SK-N-SH treated with all-trans-retinoic acid at 6 μM for 48 hours (cell line): ENCODE measurements at regions not wholly inside any gene's neighbourhood (a gene's known extent, or its start where the extent isn't known, plus 50 kb on each side); places are given as distances from the start of the nearest gene placed in this dataset.

Source experiments
- ATAC-seq: fragments of 200-7000 bp; cut with Tn5 transposase; 3 replicates; pipeline ENCODE4 v1.9.1; 2020; ENCODE audit warnings: mild to moderate bottlenecking, moderate library complexity
- BACH2 ChIP-seq: fragments of 250-450 bp; sonication (Bioruptor Pico); IDR thresholded peaks from 2 replicates; pipeline ENCODE4 v1.9.0; 2021; ENCODE audit warnings: mild to moderate bottlenecking, borderline replicate concordance
- CREB5 ChIP-seq: fragments of 250-450 bp; sonication (Bioruptor Pico); IDR thresholded peaks from 2 replicates; pipeline ENCODE4 v1.5.1; 2020; ENCODE audit warnings: low read depth, mild to moderate bottlenecking, moderate library complexity
- CSDC2 ChIP-seq: fragments of 250-450 bp; sonication (Bioruptor Pico); IDR thresholded peaks from 2 replicates; pipeline ENCODE4 v1.5.0; 2020; ENCODE audit warnings: mild to moderate bottlenecking, moderate library complexity
- CSRNP3 ChIP-seq: fragments of 250-450 bp; sonication (Bioruptor Pico); IDR thresholded peaks from 2 replicates; pipeline ENCODE4 v1.5.1; 2021; ENCODE audit warnings: mild to moderate bottlenecking, moderate library complexity
- ESRRG ChIP-seq: fragments of 250-450 bp; sonication (Bioruptor Pico); IDR thresholded peaks from 2 replicates; pipeline ENCODE4 v1.6.1; 2021; ENCODE audit warnings: mild to moderate bottlenecking
- GLIS3 ChIP-seq: fragments of 250-450 bp; sonication (Bioruptor Pico); IDR thresholded peaks from 2 replicates; pipeline ENCODE4 v1.5.0; 2020; ENCODE audit warnings: mild to moderate bottlenecking, moderate library complexity
- ISL1 ChIP-seq: fragments of 250-450 bp; sonication (Bioruptor Pico); IDR thresholded peaks from 2 replicates; pipeline ENCODE4 v2.1.2; 2022; ENCODE audit warnings: mild to moderate bottlenecking, moderate library complexity
- OSR1 ChIP-seq: fragments of 250-450 bp; sonication (Bioruptor Pico); IDR thresholded peaks from 2 replicates; pipeline ENCODE4 v1.8.0; 2022; ENCODE audit warnings: moderate library complexity, mild to moderate bottlenecking, inconsistent platforms
- PATZ1 ChIP-seq: fragments of 250-450 bp; sonication (Bioruptor Pico); IDR thresholded peaks from 2 replicates; pipeline ENCODE4 v1.8.0; 2020; ENCODE audit warnings: mild to moderate bottlenecking, moderate library complexity, borderline replicate concordance
- POU6F1 ChIP-seq: fragments of 250-450 bp; sonication (Bioruptor Pico); IDR thresholded peaks from 2 replicates; pipeline ENCODE4 v1.8.0; 2021; ENCODE audit warnings: low read depth, mild to moderate bottlenecking, moderate library complexity, borderline replicate concordance
- RARB ChIP-seq: fragments of 250-450 bp; sonication (Bioruptor Pico); IDR thresholded peaks from 2 replicates; pipeline ENCODE4 v1.8.0; 2021; ENCODE audit warnings: mild to moderate bottlenecking, moderate library complexity
- SNAI2 ChIP-seq: fragments of 250-450 bp; sonication (Bioruptor Pico); IDR thresholded peaks from 2 replicates; pipeline ENCODE4 v1.5.0; 2020; ENCODE audit warnings: mild to moderate bottlenecking, moderate library complexity
- TCF4 ChIP-seq: fragments of 250-450 bp; sonication (Bioruptor Pico); IDR thresholded peaks from 2 replicates; pipeline ENCODE4 v1.8.0; 2021; ENCODE audit warnings: mild to moderate bottlenecking, moderate library complexity, borderline replicate concordance
- TOX ChIP-seq: fragments of 250-450 bp; sonication (Bioruptor Pico); IDR thresholded peaks from 2 replicates; pipeline ENCODE4 v1.8.0; 2021; ENCODE audit warnings: mild to moderate bottlenecking, moderate library complexity, borderline replicate concordance
- TSHZ2 ChIP-seq: fragments of 250-450 bp; sonication (Bioruptor Pico); IDR thresholded peaks from 2 replicates; pipeline ENCODE4 v1.5.0; 2020; ENCODE audit warnings: mild to moderate bottlenecking, moderate library complexity
- ZC3H10 ChIP-seq: fragments of 250-450 bp; sonication (Bioruptor Pico); IDR thresholded peaks from 2 replicates; pipeline ENCODE4 v1.5.1; 2021; ENCODE audit warnings: mild to moderate bottlenecking, moderate library complexity
- ZFP30 ChIP-seq: fragments of 450-650 bp; formaldehyde crosslinking; IDR thresholded peaks from 2 replicates; pipeline ENCODE4 v1.5.0; 2022; ENCODE audit warnings: mild to moderate bottlenecking, moderate library complexity
- ZNF565 ChIP-seq: fragments of 450-650 bp; formaldehyde crosslinking; conservative IDR thresholded peaks from 2 replicates; pipeline ENCODE4 v1.5.0; 2020; ENCODE audit warnings: low read depth, mild to moderate bottlenecking, moderate library complexity
- ZNF70 ChIP-seq: fragments of 450-650 bp; formaldehyde crosslinking; IDR thresholded peaks from 2 replicates; pipeline ENCODE4 v1.5.0; 2020; ENCODE audit warnings: mild to moderate bottlenecking, moderate library complexity
- ZNF8 ChIP-seq: fragments of 450-650 bp; formaldehyde crosslinking; IDR thresholded peaks from 2 replicates; pipeline ENCODE4 v1.5.0; 2020; ENCODE audit warnings: mild to moderate bottlenecking, moderate library complexity

GRCh38 chr5:112560371-112560770, 141.3 kb upstream of the EPB41L4A start:
- no peak for ATAC-seq

GRCh38 chr5:112563169-112563826, 144.2 kb upstream of the EPB41L4A start:
- TF ChIP-seq CREB5 (CRISPR knock-in tag) (no peak), OSR1 (CRISPR knock-in tag) (no peak), TOX (CRISPR knock-in tag) (no peak)

More at GRCh38 chr5:112560371-112560770, 141.3 kb upstream of the EPB41L4A start:
- TF ChIP-seq CSRNP3 (CRISPR knock-in tag) (no peak), SNAI2 (CRISPR knock-in tag) (no peak), ZFP30 (CRISPR knock-in tag) (no peak), ISL1 (CRISPR knock-in tag) (no peak), BACH2 (CRISPR knock-in tag) (no peak), ZNF565 (CRISPR knock-in tag) (no peak), TSHZ2 (no peak), ZNF70 (no peak), PATZ1 (CRISPR knock-in tag) (no peak), GLIS3 (CRISPR knock-in tag) (no peak), OSR1 (CRISPR knock-in tag) (no peak), RARB (no peak), CSDC2 (CRISPR knock-in tag) (no peak), TOX (CRISPR knock-in tag) (no peak)

GRCh38 chr5:112566251-112566650, 147.2 kb upstream of the EPB41L4A start:
- no peak for TF ChIP-seq GLIS3 (CRISPR knock-in tag)
- TF ChIP-seq CSDC2 (CRISPR knock-in tag): no peak
- TF ChIP-seq TCF4: no peak
- TF ChIP-seq OSR1 (CRISPR knock-in tag): no peak
- TF ChIP-seq CSRNP3 (CRISPR knock-in tag): no peak
- TF ChIP-seq POU6F1 (CRISPR knock-in tag): no peak
- TF ChIP-seq ESRRG (CRISPR knock-in tag): no peak
- TF ChIP-seq ISL1 (CRISPR knock-in tag): no peak
- TF ChIP-seq ZNF565 (CRISPR knock-in tag): no peak
- TF ChIP-seq ZC3H10 (CRISPR knock-in tag): no peak
- TF ChIP-seq PATZ1 (CRISPR knock-in tag): no peak
- no peak for TF ChIP-seq ZNF8 (CRISPR knock-in tag)
- ATAC-seq: no peak

More at GRCh38 chr5:112563169-112563826, 144.2 kb upstream of the EPB41L4A start:
- no peak for ATAC-seq
